NCI-H526 (cell line): ENCODE measurements at regions not wholly inside any gene's neighbourhood (a gene's known extent, or its start where the extent isn't known, plus 50 kb on each side); places are given as distances from the start of the nearest gene placed in this dataset.

Experiments
- DNase-seq, 2 experiments: peaks; one replicate each; lab custom pipeline; 2025; lab: John Stamatoyannopoulos, UW

- DNase-seq, result no peak
Measured at GRCh38 chr4:189278597-189279165, 662.0 kb upstream of the FRG1 start.

- no peak for DNase-seq
Measured at GRCh38 chr4:189279188-189279587, 661.5 kb upstream of the FRG1 start.

DNA sequence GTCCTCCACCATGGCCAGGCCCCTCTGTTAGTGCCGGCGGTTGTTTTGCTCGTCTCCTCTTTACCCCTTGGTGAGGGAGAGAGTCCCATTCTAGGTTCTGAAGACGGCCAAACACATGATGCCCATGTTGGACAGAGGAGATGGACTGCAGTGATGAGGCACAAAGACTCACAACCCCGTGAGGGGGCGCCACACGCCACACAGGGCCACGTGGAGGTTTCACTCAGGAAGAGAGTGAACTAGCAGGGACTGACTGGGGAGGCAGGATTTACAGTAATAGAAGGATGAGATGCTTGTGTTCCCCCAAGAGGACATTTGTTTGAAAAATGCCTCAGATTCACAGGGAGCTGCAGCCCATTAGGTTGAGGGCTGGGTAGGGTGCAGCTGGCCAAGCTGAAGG lies 655.3 kb upstream of the FRG1 start:
- no peak for DNase-seq

DNA sequence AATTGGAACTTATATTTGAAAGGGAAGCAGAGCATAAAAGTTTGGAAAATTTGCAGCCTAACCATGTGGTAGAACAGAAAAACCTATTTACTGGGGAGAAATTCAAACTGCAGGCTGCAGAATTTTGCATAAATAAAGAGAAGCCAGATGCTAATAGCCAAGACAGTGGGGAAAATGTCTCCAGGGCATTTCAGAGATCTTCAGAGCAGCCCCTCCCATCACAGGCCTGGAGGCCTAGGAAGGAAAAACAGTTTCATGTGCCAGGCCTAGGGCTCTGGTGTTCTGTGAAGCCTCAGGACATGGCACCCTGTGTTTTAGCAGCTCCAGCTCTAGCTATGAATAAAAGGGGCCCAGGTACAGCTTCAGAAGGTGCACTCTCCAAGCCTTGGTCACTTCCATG lies 648.7 kb upstream of the FRG1 start:
- peak; percentile 4 to 25 for DNase-seq

- DNase-seq, result no peak
Measured at GRCh38 chr4:189293459-189293858, 647.2 kb upstream of the FRG1 start.

GRCh38 chr4:189294574-189294973 lies 646.1 kb upstream of the FRG1 start:
- no peak for DNase-seq

- DNase-seq, result no peak
Measured at GRCh38 chr4:189299706-189300105, 641.0 kb upstream of the FRG1 start.

- DNase-seq, result no peak
Measured at GRCh38 chr4:189301692-189302091, 639.0 kb upstream of the FRG1 start.

GRCh38 chr4:189302719-189303118 lies 638.0 kb upstream of the FRG1 start:
- no peak for DNase-seq

DNA sequence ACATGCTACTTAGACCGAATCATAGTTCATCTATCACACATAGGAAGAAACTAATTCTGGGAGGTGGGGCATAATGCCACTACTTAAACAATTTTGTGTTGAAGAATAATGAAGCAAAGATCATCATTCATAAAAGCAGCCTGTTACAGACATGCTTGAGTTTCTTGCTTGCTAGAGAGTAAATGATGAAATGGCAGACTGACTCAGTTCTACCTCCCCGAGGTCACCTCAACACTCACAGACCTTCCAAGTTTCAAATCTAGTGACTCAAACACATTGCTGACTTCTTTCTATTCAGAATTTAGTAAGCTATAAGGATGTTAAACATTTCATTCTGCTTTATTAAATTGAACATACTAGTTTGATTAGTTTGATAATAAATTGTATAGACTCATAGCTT lies 636.5 kb upstream of the FRG1 start:
- DNase-seq, result no peak

- no peak for DNase-seq
Measured at GRCh38 chr4:189304809-189305208, 635.9 kb upstream of the FRG1 start.

- DNase-seq, result no peak
Measured at GRCh38 chr4:189305500-189305899, 635.2 kb upstream of the FRG1 start.

DNA sequence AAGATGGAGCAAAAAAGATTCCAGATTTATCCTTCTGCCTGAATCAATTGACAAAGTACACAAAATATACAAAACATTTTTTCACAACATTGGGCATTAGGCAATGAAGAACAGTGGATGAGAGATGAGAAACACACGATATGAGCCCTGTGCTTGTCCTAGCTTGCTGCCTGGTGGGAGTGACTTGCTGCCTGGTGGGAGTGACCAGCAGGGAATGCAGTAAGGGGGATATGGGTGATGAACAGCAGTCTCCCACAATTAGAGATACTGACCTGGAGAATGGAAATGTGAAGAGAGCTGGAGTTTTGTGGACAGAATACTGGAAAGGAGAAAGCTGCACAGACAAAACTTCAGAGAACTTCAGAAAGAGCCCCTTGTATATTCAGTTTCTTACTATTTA lies 629.4 kb upstream of the FRG1 start:
- DNase-seq, result no peak

GRCh38 chr4:189313064-189313463 lies 627.6 kb upstream of the FRG1 start:
- no peak for DNase-seq

- DNase-seq, result no peak
Measured at GRCh38 chr4:189313861-189314513, 626.7 kb upstream of the FRG1 start.

- DNase-seq, result no peak
Measured at GRCh38 chr4:189322426-189322825, 618.2 kb upstream of the FRG1 start.

DNA sequence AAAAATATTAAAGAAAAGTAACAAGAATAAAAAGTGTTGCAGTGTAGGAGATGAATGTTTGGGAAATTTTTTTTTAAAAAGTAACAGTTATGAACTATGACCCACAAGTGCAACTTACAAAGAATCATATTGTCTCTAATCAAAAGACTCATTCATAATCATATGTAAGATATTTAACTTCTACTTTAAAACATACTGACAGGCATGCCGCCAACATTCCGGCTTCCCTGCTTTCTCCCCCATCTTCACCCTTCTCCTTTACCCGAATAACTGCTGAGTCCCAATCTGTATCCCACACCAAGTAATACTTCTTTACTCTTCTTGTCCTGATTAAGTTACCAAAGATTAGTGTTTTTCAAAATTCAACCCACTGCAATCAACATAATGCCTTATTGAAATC lies 598.8 kb upstream of the FRG1 start:
- no peak for DNase-seq

- DNase-seq, result no peak
Measured at GRCh38 chr4:189355590-189355989, 585.1 kb upstream of the FRG1 start.

DNA sequence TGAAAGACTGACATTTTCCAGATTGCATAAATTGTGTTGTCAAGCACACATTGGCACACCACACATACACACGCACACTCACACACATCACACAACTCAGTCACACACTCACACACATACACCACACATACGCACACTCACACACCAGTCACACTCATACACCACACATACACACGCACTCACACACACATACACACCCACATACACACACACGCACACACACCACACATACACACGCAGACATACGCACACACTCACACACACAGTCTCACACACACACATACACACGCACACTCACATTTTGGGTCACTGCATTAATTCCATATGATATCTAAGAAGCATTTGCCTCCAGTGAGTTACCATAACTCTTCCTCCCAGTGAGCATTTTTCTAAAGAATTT lies 578.3 kb upstream of the FRG1 start:
- DNase-seq, result no peak

GRCh38 chr4:189364032-189364449 lies 576.6 kb upstream of the FRG1 start:
- DNase-seq, result no peak

- no peak for DNase-seq
Measured at GRCh38 chr4:189365451-189365850, 575.2 kb upstream of the FRG1 start.

DNA sequence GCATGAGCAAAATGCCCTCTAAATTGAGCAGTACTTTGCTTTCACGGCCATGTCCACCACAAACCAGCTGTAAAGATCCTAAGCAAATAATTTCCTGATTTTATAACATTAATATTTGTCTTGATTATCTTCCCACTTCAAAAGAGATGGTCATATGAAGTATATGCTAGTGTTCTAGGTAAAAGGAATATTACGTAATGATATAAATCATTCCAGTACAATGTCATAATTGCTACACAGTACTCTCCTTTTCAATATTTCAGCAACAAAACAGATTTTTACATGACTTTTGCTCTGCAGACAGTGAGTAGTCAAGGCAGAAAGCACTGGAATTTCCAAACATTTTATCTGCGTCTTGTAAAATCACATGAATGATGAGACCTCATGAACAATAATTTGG lies 572.8 kb upstream of the FRG1 start:
- no peak for DNase-seq

GRCh38 chr4:189374176-189374575 lies 566.5 kb upstream of the FRG1 start:
- DNase-seq, result no peak

- DNase-seq, result no peak
Measured at GRCh38 chr4:189376901-189377300, 563.8 kb upstream of the FRG1 start.
